Omental fat pad (tissue), 3 donors: ENCODE measurements at regions not wholly inside any gene's neighbourhood (a gene's known extent, or its start where the extent isn't known, plus 50 kb on each side); places are given as distances from the start of the nearest gene placed in this dataset.

Source experiments
- ATAC-seq: fragments of 150-250 bp; one replicate; pipeline ENCODE4 v1.9.1; 2016; ENCODE audit warnings: mild to moderate bottlenecking, moderate library complexity; ENCODE audit not compliant: low FRiP score
- DNase-seq: peaks from one replicate; pipeline ENCODE4 v3.0.0-alpha.2; 2019; ENCODE audit warnings: low spot score
- CTCF ChIP-seq, 3 donors: fragments of 450-650 bp; IDR thresholded peaks; one replicate each; pipeline ENCODE4 v1.5.1; 2016 to 2017; ENCODE audit warnings: antibody characterized with exemption in 3 of 3, mild to moderate bottlenecking in 3 of 3, moderate library complexity in 2 of 3

- no peak for TF ChIP-seq CTCF (IDR thresholded peaks at IDR 0.05)
- ATAC-seq (no peak), DNase-seq (no peak)
These were observed 595.4 kb upstream of the CHORDC1 start for GRCh38 chr11:90818196-90818745.

- ATAC-seq (no peak), DNase-seq (no peak)
- TF ChIP-seq CTCF (IDR thresholded peaks at IDR 0.05), result no peak
These were observed 586.7 kb upstream of the CHORDC1 start for GRCh38 chr11:90809581-90809980.

GRCh38 chr11:90805172-90805571, 582.3 kb upstream of the CHORDC1 start:
- ATAC-seq, result no peak
- no peak for TF ChIP-seq CTCF (IDR thresholded peaks at IDR 0.05)
- DNase-seq, result no peak

GRCh38 chr11:90803831-90804230, 581.0 kb upstream of the CHORDC1 start:
- DNase-seq (no peak), ATAC-seq (no peak)
- TF ChIP-seq CTCF (IDR thresholded peaks at IDR 0.05), result no peak

- TF ChIP-seq CTCF (IDR thresholded peaks at IDR 0.05), result no peak
- ATAC-seq, result no peak
- DNase-seq, result no peak
These were observed 580.5 kb upstream of the CHORDC1 start for GRCh38 chr11:90803366-90803765.

GRCh38 chr11:90798769-90799168, 575.9 kb upstream of the CHORDC1 start:
- ATAC-seq, result no peak
- TF ChIP-seq CTCF (IDR thresholded peaks at IDR 0.05), result no peak
- no peak for DNase-seq

- TF ChIP-seq CTCF (IDR thresholded peaks at IDR 0.05), result no peak
- ATAC-seq (no peak), DNase-seq (no peak)
These were observed 572.9 kb upstream of the CHORDC1 start for GRCh38 chr11:90795746-90796145.
